ENCODE measurements at regions not wholly inside any gene's neighbourhood (a gene's known extent, or its start where the extent isn't known, plus 50 kb on each side); places are given as distances from the start of the nearest gene placed in this dataset.

DNA sequence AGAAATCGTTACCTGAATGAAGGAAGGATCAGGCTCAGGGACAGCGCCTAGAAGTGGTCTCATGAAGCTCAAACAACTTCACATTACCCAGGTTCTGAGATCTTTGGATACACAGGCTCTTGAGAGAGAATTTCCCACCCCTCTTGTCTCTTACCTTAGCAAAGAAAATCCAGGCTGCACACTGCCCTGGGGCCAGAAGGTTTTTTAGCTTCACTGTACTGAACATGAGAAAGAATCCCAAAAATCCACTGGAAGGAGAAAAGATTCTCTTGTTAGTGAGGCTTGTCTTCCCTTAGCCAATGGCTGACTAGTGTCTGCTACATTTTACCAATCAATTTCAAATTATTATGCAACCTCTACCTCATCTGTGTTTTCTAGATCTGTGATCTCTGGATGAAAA is 101.0 kb upstream of the RIOK3 start:
- TF ChIP-seq, protein P1, sequence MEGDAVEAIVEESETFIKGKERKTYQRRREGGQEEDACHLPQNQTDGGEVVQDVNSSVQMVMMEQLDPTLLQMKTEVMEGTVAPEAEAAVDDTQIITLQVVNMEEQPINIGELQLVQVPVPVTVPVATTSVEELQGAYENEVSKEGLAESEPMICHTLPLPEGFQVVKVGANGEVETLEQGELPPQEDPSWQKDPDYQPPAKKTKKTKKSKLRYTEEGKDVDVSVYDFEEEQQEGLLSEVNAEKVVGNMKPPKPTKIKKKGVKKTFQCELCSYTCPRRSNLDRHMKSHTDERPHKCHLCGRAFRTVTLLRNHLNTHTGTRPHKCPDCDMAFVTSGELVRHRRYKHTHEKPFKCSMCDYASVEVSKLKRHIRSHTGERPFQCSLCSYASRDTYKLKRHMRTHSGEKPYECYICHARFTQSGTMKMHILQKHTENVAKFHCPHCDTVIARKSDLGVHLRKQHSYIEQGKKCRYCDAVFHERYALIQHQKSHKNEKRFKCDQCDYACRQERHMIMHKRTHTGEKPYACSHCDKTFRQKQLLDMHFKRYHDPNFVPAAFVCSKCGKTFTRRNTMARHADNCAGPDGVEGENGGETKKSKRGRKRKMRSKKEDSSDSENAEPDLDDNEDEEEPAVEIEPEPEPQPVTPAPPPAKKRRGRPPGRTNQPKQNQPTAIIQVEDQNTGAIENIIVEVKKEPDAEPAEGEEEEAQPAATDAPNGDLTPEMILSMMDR (IDR thresholded peaks at IDR 0.05), result no peak
- no peak for TF ChIP-seq EP300 (IDR thresholded peaks at IDR 0.05)
- TF ChIP-seq POLR2A (IDR thresholded peaks at IDR 0.05), result no peak

Measured in tibial nerve (tissue), 4 donors.